ENCODE measurements at regions not wholly inside any gene's neighbourhood (a gene's known extent, or its start where the extent isn't known, plus 50 kb on each side); places are given as distances from the start of the nearest gene placed in this dataset.
"Not testable (repeated sequence)": the region's sequence is repeated elsewhere in the genome, so short reads cannot be mapped to it uniquely, and the experiment has no call there.

GRCh38 chr4:133277940-133278339 is 128.8 kb downstream of the PCDH10 start:
- DNase-seq = not testable (repeated sequence)

DNA sequence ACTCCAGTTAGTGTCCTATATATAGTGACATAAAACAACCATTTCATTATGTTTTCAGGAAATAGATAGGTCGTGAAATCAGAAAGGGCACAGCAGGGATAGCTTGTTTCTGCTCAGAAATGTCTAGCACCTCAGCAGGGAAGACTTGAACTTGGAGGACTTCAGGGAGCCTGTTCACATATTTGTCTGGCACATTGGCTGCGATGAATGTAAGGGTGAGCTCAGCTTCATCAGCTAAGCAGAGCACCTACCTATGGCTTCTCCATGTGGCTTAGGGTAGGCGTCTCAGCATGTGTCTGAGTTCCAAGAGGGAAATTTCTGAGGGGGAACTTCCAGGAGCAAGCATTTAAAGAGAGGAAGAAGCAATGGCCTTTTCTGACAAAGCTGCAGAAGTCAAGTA is 126.2 kb downstream of the PCDH10 start:
- no peak for DNase-seq

- DNase-seq = no peak
Measured at GRCh38 chr4:133273401-133273800, 124.3 kb downstream of the PCDH10 start.

DNA sequence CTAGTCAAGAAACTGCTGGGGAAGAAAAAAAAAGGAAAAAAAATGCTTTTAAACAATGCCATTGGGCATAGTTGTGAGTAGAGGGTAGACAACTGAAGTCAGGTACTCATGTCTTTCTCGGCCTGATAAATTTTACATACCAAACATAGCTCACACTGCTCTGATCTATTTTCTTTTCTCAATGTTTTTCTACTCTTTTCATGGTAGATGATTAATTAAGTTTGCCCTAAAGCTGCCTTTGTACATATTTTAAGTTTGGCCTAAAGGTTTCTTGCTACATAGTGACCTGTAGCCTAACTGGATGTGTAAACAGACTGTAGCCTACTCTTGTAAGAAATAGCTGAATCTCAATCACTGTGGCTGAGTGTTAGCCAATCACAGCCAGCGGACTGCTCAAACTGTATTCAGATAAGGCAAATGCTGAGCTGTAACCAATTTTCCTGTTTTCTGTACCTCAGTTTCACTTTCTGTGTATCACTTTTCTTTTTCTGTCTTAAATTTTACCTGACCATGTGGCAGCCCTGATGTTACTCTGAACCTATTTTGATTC is 121.0 kb downstream of the PCDH10 start:
- DNase-seq = no peak

- no peak for DNase-seq
Measured at GRCh38 chr4:133268205-133268604, 119.1 kb downstream of the PCDH10 start.

DNA sequence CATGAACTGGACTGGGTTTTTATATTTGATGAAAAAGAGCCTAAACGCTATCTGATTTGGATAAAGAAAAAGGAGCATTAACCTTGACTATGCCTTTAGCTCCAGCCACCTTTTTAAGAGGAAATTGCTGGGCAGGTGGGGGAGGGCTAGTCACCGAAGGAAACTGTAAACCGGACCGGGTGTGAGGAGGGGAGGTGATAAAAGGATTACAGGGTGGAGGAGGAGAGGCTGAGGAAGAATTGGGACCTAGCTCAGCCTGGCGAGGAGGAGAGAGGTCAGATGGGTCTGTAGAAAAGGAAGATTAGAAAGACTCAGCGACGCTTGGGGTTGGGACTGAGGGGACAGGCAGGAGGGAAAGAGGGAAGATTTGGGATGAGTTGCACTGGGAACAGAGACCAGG is 118.4 kb downstream of the PCDH10 start:
- not testable (repeated sequence) for DNase-seq

DNA sequence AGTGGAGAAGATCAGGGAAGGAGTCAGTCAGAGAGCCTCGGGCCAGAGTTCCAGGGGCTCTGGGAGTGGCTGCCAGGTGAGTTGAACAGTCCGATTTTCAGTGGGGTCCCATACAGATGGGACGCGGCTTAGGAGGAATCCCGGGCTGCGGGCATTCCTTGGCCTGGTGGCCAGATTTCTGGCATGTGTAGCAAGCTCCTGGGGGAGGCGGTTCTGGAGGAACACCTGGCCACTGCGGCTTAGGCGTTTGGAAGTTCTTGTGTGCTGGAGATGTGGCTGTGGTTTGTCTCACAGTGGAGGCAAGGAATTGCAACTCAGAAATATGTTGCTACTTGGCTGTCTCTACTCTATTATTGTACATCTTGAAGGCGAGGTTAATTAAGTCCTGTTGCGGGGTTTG is 117.9 kb downstream of the PCDH10 start:
- not testable (repeated sequence) for DNase-seq

GRCh38 chr4:133264251-133264650 is 115.2 kb downstream of the PCDH10 start:
- not testable (repeated sequence) for DNase-seq

DNA sequence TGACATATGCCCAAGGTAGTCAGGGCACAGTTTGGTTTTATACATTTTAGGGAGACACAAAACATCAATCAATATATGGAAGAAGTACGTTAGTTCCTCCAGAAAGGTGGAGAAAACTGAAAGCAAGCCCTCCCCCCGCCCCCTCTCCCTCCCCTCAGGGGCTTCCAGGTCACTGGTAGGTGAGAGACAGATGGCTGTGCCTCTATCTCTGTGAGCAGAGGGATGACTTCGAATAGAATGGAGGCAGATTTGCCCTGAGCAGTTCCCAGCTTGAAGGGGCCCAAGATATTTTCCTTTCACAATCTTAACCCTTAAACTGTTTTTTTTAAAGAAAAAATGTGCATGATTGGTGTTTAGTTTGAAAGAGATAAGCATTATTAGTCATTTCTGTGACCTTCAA is 114.0 kb downstream of the PCDH10 start:
- no peak for DNase-seq

- DNase-seq = no peak
Measured at GRCh38 chr4:133247861-133248260, 98.8 kb downstream of the PCDH10 start.

DNA sequence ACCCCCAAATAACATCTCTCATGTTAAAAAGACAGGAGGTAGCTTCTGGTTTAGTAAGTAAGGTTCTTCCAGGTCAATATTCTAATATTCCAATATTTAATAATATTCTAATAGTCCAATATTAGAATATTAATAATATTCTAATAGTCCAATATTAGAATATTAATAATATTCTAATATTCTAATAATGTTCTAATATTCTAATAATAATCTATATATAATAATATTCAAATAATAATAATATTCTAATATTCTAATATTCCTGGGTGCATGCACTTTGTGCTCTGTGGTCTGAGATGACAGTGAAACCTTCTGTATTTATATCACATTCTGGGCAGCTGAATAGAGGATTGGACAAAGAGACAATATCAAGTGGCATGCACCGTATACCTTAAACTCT is 96.1 kb downstream of the PCDH10 start:
- no peak for DNase-seq
